SK-N-SH (cell line): ENCODE measurements at regions not wholly inside any gene's neighbourhood (a gene's known extent, or its start where the extent isn't known, plus 50 kb on each side); places are given as distances from the start of the nearest gene placed in this dataset.

Experiments
- CTCF ChIA-PET: fragments of 300-600, 350-600 bp; formaldehyde crosslinking; extraction: SDS; loops from one replicate; lab custom pipeline; 2021; lab: Yijun Ruan, JAX
- POLR2A ChIA-PET: fragments of 350-600 bp; sonication (Branson Sonifier 250); formaldehyde crosslinking; extraction: SDS; loops from one replicate; lab custom pipeline; 2020; ENCODE audit warnings: antibody characterized with exemption, inconsistent platforms; lab: Yijun Ruan, JAX
- DNase-seq: peaks from one replicate; pipeline ENCODE4 v3.0.0; 2012
- H2AFZ ChIP-seq: fragments of 200-600 bp; sonication (generic); 2 replicates; pipeline ENCODE4 v1.8.1; 2016; ENCODE audit warnings: antibody characterized with exemption, mild to moderate bottlenecking, low read depth
- H3F3A ChIP-seq: fragments of 200-600 bp; sonication (generic); replicated peaks from 2 replicates; pipeline ENCODE3; 2016; ENCODE audit warnings: antibody characterized with exemption, mild to moderate bottlenecking; ENCODE audit not compliant: insufficient read depth
- H3K27ac ChIP-seq, 2 experiments: fragments of 200-500 bp in 1 of 2; fragments of 200-600 bp in 1 of 2; sonication (Bioruptor generic) in 1 of 2; sonication (generic), shearing (Covaris generic) in 1 of 2; 2 replicates each; pipeline versions ENCODE4 v1.5.1 to v1.6.1; 2014 to 2016; ENCODE audit warnings: low read depth in 2 of 2, inconsistent platforms in 1 of 2, low read length in 1 of 2, mild to moderate bottlenecking in 1 of 2, mixed read lengths in 1 of 2
- H3K27me3 ChIP-seq: fragments of 200-600 bp; sonication (generic), shearing (Covaris generic); 2 replicates; pipeline ENCODE4 v1.6.1; 2016; ENCODE audit warnings: mixed run types; ENCODE audit not compliant: insufficient read depth
- H3K36me3 ChIP-seq, 2 experiments: fragments of 200-500 bp in 1 of 2; fragments of 200-600 bp in 1 of 2; sonication (Bioruptor generic) in 1 of 2; sonication (generic) in 1 of 2; replicated peaks in 1 of 2; 2 replicates each; pipeline versions ENCODE3 to v1.5.1; 2014 to 2016; ENCODE audit warnings: low read length in 1 of 2, mild to moderate bottlenecking in 1 of 2; ENCODE audit not compliant: insufficient read depth in 2 of 2, control insufficient read depth in 1 of 2
- H3K4me1 ChIP-seq, 2 experiments: fragments of 200-500 bp in 1 of 2; fragments of 200-600 bp in 1 of 2; sonication (Bioruptor generic) in 1 of 2; sonication (generic), shearing (Covaris generic) in 1 of 2; 2 replicates each; pipeline versions ENCODE4 v1.5.1 to v1.6.1; 2014 to 2016; ENCODE audit warnings: low read depth in 1 of 2, low read length in 1 of 2, mixed run types in 1 of 2; ENCODE audit not compliant: insufficient read depth in 2 of 2, control insufficient read depth in 1 of 2
- H3K4me2 ChIP-seq: fragments of 200-600 bp; sonication (generic), shearing (Covaris generic); 2 replicates; pipeline ENCODE4 v1.6.1; 2017; ENCODE audit warnings: mixed run types
- H3K4me3 ChIP-seq, 2 experiments: fragments of 200-500 bp in 1 of 2; fragments of 200-600 bp in 1 of 2; sonication (Bioruptor generic) in 1 of 2; sonication (generic), shearing (Covaris generic) in 1 of 2; 2 replicates each; pipeline versions ENCODE4 v1.5.1 to v1.8.1; 2014 to 2016; ENCODE audit warnings: low read depth in 2 of 2, inconsistent platforms in 1 of 2, low read length in 1 of 2, mild to moderate bottlenecking in 1 of 2, mixed read lengths in 1 of 2, moderate library complexity in 1 of 2
- H3K79me2 ChIP-seq: fragments of 200-600 bp; sonication (generic); 2 replicates; pipeline ENCODE4 v1.8.1; 2017; ENCODE audit warnings: mild to moderate bottlenecking; ENCODE audit not compliant: insufficient read depth
- H3K9ac ChIP-seq: fragments of 200-600 bp; sonication (generic); 2 replicates; pipeline ENCODE4 v1.6.1; 2017; ENCODE audit warnings: mixed run types
- H3K9me2 ChIP-seq: fragments of 200-600 bp; sonication (generic); 2 replicates; pipeline ENCODE4 v1.6.1; 2017; ENCODE audit warnings: mixed run types
- H3K9me3 ChIP-seq: fragments of 200-600 bp; sonication (generic); 2 replicates; pipeline ENCODE4 v1.6.1; 2017; ENCODE audit warnings: mixed run types, mild to moderate bottlenecking, moderate library complexity
- H4K20me1 ChIP-seq: fragments of 200-600 bp; sonication (generic); 2 replicates; pipeline ENCODE4 v1.6.1; 2017; ENCODE audit warnings: mild to moderate bottlenecking, mixed run types; ENCODE audit not compliant: insufficient read depth
- CHD2 ChIP-seq: fragments of 150-350 bp; IDR thresholded peaks from 2 replicates; pipeline ENCODE4 v1.6.1; 2018; ENCODE audit warnings: low read length; ENCODE audit not compliant: partially characterized antibody
- EP300 ChIP-seq, 2 experiments: IDR thresholded peaks; 2 replicates each; pipeline versions ENCODE4 v1.4.0 to v1.6.1; 2012; ENCODE audit warnings: borderline replicate concordance in 1 of 2, low read depth in 1 of 2, low read length in 1 of 2
- FOSL2 ChIP-seq: IDR thresholded peaks from 2 replicates; pipeline ENCODE4 v1.4.0; 2012; ENCODE audit warnings: low read depth, mild to moderate bottlenecking, moderate library complexity, borderline replicate concordance
- FOXJ3 ChIP-seq: sonication (generic); formaldehyde crosslinking; IDR thresholded peaks from 2 replicates; pipeline ENCODE4 v1.5.1; 2020; ENCODE audit warnings: mild to moderate bottlenecking, missing genetic modification reagents
- FOXM1 ChIP-seq: IDR thresholded peaks from 2 replicates; pipeline ENCODE4 v1.4.0; 2012; ENCODE audit warnings: low read depth, mild to moderate bottlenecking
- GABPA ChIP-seq: IDR thresholded peaks from 2 replicates; pipeline ENCODE4 v1.4.0; 2012; ENCODE audit warnings: low read depth, mild to moderate bottlenecking
- MXI1 ChIP-seq: IDR thresholded peaks from 2 replicates; pipeline ENCODE4 v1.6.1; 2012; ENCODE audit warnings: mild to moderate bottlenecking, low read depth, low read length, improper control_type of control experiment
- NFIC ChIP-seq: IDR thresholded peaks from 2 replicates; pipeline ENCODE4 v1.4.0; 2012; ENCODE audit warnings: borderline replicate concordance
- RFX5 ChIP-seq: IDR thresholded peaks from 2 replicates; pipeline ENCODE4 v1.6.1; 2012; ENCODE audit warnings: mild to moderate bottlenecking, improper control_type of control experiment, low read length
- RXRA ChIP-seq: IDR thresholded peaks from 2 replicates; pipeline ENCODE4 v1.4.0; 2012; ENCODE audit warnings: low read depth, mild to moderate bottlenecking, borderline replicate concordance
- TAF1 ChIP-seq: IDR thresholded peaks from 2 replicates; pipeline ENCODE4 v1.6.1; 2012; ENCODE audit warnings: low read depth, mild to moderate bottlenecking, low read length, moderate library complexity, borderline replicate concordance
- TCF12 ChIP-seq: IDR thresholded peaks from 2 replicates; pipeline ENCODE4 v1.4.0; 2012
- TEAD4 ChIP-seq: IDR thresholded peaks from 2 replicates; pipeline ENCODE4 v1.4.0; 2012; ENCODE audit warnings: mild to moderate bottlenecking, borderline replicate concordance; ENCODE audit not compliant: insufficient read depth
- USF2 ChIP-seq: fragments of 150-350 bp; IDR thresholded peaks from 2 replicates; pipeline ENCODE4 v1.6.1; 2017; ENCODE audit warnings: antibody characterized with exemption, low read length, low read depth, borderline replicate concordance
- YY1 ChIP-seq: IDR thresholded peaks from 2 replicates; pipeline ENCODE4 v1.4.0; 2012; ENCODE audit warnings: low read depth, mild to moderate bottlenecking
- WGBS: methylation state at CpG from one replicate; pipeline ENCODE4 v1.1.6; 2017; ENCODE audit warnings: low lambda C conversion rate; 5-methylcytosine and 5-hydroxymethylcytosine counted together
- TF ChIP-seq, protein P1 (sequence below): IDR thresholded peaks from 2 replicates; pipeline ENCODE4 v1.4.0; 2012; ENCODE audit warnings: low read depth, borderline replicate concordance

GRCh38 chr4:1571165-1572009 lies 112.7 kb downstream of the FAM53A start:
- Histone ChIP-seq H3K4me2 (no peak overlapping the region), H3K9me3 (no peaks in the 10 kb centered on the region), H3K9ac (no peak overlapping the region), H3K4me3 (no peak overlapping the region), H3K27me3 (no peaks in the 10 kb centered on the region), H4K20me1 (0 out of 2 replicates have a peak, but pooled peaks cover 3% of the 10 kb centered on the region)
- CTCF ChIA-PET: interaction anchor here (0.5 to 1.4 kb wide), 5 partner anchors 18 to 216 kb away, joined by 3 read pairs; no protein-coding TSS in a partner anchor
- TF ChIP-seq YY1 (no peak), TAF1 (no peak), RFX5 (no peak), EP300 (IDR thresholded peaks at IDR 0.05; ENCODE audit: borderline replicate concordance in 1 of 2, low read depth in 1 of 2, low read length in 1 of 2) (no peak), TCF12 (no peak), MXI1 (no peak), USF2 (no peak), CHD2 (no peak), FOXJ3 (CRISPR knock-in tag) (no peak)
- TF ChIP-seq, protein P1, sequence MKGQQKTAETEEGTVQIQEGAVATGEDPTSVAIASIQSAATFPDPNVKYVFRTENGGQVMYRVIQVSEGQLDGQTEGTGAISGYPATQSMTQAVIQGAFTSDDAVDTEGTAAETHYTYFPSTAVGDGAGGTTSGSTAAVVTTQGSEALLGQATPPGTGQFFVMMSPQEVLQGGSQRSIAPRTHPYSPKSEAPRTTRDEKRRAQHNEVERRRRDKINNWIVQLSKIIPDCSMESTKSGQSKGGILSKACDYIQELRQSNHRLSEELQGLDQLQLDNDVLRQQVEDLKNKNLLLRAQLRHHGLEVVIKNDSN: no peak
- TF ChIP-seq, all 33 proteins: peak for 0
- no peak for DNase-seq
- 70% methylated on average over 10 of the region's 22 CpGs for WGBS
- Histone ChIP-seq H3K4me1 (no peaks in the 10 kb centered on the region; a peak in 1 of 4 replicates), H3K79me2 (no peaks in the 10 kb centered on the region), H3K36me3 (no peaks in the 10 kb centered on the region), H3F3A (no peaks in the 10 kb centered on the region), H2AFZ (no peak overlapping the region), H3K27ac (no peak overlapping the region), H3K9me2 (no peaks in the 10 kb centered on the region)
- POLR2A ChIA-PET: no interaction called here

DNA sequence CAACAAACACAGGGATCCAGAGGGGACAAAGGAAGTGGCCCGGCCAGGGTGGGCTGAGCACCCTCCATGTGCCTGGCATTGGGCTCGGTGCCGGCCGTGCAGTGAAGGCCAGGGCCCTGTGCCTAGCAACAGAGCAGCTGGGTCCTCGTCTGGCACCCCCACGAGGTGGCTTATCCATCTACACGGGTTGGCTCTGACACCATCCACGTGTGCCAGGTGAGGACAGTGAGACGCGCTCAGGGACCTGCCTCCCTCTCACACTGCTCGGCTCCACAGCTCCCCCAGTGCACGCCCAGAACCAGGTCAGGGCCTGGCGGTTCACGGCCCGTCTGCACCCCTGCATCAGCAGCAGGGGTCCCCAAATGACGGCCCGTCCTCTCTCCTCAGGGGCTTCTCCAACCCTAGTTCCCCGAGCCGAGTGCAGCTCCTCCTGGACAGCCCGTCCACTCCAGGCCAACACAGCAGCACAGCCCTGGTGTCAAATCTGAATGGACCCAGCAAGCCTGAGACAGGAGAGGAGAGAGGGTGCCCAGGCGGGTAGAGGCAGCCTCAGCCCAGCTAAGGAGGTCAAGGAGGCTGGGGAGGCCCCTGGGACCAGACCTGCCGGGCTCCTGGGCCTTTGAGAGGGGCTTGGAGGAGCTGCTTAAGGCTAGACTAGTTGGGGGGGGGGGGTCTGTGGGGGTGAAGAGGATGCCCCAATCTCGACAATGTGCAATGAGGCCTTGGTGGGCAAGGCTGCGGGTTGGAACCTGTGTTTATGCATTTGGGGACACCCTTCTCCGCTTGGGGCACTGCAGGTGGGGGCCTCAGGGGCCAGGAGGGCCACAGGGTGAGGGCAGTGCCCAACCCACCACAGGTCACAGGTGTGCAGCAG lies 113.6 kb downstream of the FAM53A start:
- Histone ChIP-seq H4K20me1 (0 out of 2 replicates have a peak, but pooled peaks cover 8% of the 10 kb centered on the region), H3F3A (no peaks in the 10 kb centered on the region), H3K27ac (no peak overlapping the region), H3K9me2 (no peaks in the 10 kb centered on the region), H3K4me1 (no peaks in the 10 kb centered on the region; a peak in 1 of 4 replicates), H3K4me3 (no peak overlapping the region), H3K4me2 (no peak overlapping the region), H3K27me3 (peaks cover 6% of the 10 kb centered on the region; the same call in 1 of the 2 replicates), H3K79me2 (no peaks in the 10 kb centered on the region), H2AFZ (no peak overlapping the region), H3K9me3 (no peaks in the 10 kb centered on the region), H3K9ac (no peak overlapping the region), H3K36me3 (no peaks in the 10 kb centered on the region)
- 62% methylated on average over 13 of the region's 25 CpGs for WGBS
- ChIA-PET CTCF (interaction anchor here (0.5 to 1.4 kb wide), 5 partner anchors 22 to 218 kb away, joined by 3 to 4 read pairs (median 3); no protein-coding TSS in a partner anchor), POLR2A (no interaction called here)
- TF ChIP-seq TEAD4: no peak
- TF ChIP-seq USF2: no peak
- TF ChIP-seq CHD2: no peak
- TF ChIP-seq NFIC: no peak
- TF ChIP-seq RFX5: no peak
- no peak for TF ChIP-seq RXRA
- TF ChIP-seq EP300 (IDR thresholded peaks at IDR 0.05; ENCODE audit: borderline replicate concordance in 1 of 2, low read depth in 1 of 2, low read length in 1 of 2): no peak
- no peak for TF ChIP-seq GABPA
- TF ChIP-seq FOSL2: no peak
- no peak for TF ChIP-seq FOXM1
- no peak for TF ChIP-seq FOXJ3 (CRISPR knock-in tag)
- no peak for DNase-seq
